H9 (cell line): ENCODE measurements at regions not wholly inside any gene's neighbourhood (a gene's known extent, or its start where the extent isn't known, plus 50 kb on each side); places are given as distances from the start of the nearest gene placed in this dataset.

ENCODE experiments used
- DNase-seq: peaks from one replicate; pipeline ENCODE4 v3.0.0-alpha.2; 2017
- H2AFZ ChIP-seq: one replicate; pipeline ENCODE4 v1.6.1; 2013; ENCODE audit warnings: mild to moderate bottlenecking, low read length, control low read depth, moderate library complexity
- H2AK5ac ChIP-seq: 2 replicates; pipeline ENCODE4 v1.6.1; 2013; ENCODE audit warnings: low read length, control low read depth, mixed read lengths; ENCODE audit not compliant: insufficient read length
- H2BK120ac ChIP-seq: one replicate; pipeline ENCODE4 v1.6.1; 2013; ENCODE audit warnings: low read depth, mild to moderate bottlenecking, low read length, control low read depth, inconsistent platforms; ENCODE audit not compliant: poor library complexity, severe bottlenecking
- H2BK12ac ChIP-seq: 2 replicates; pipeline ENCODE4 v1.6.1; 2013; ENCODE audit warnings: low read length, control low read depth, mixed read lengths, low read depth; ENCODE audit not compliant: insufficient read length
- H2BK15ac ChIP-seq: 2 replicates; pipeline ENCODE4 v1.6.1; 2013; ENCODE audit warnings: low read depth, low read length, control low read depth
- H2BK20ac ChIP-seq: one replicate; pipeline ENCODE4 v1.6.1; 2013; ENCODE audit warnings: low read depth, mild to moderate bottlenecking, low read length, control low read depth, inconsistent platforms; ENCODE audit not compliant: poor library complexity, severe bottlenecking
- H2BK5ac ChIP-seq: 2 replicates; pipeline ENCODE4 v1.6.1; 2013; ENCODE audit warnings: low read length, control low read depth, mixed read lengths; ENCODE audit not compliant: insufficient read length
- H3K14ac ChIP-seq: 2 replicates; pipeline ENCODE4 v1.6.1; 2013; ENCODE audit warnings: low read length, control low read depth; ENCODE audit not compliant: insufficient read depth
- H3K18ac ChIP-seq: 2 replicates; pipeline ENCODE4 v1.6.1; 2013; ENCODE audit warnings: low read depth, mild to moderate bottlenecking, mixed read lengths, low read length, control low read depth; ENCODE audit not compliant: insufficient read length
- H3K23ac ChIP-seq: 2 replicates; pipeline ENCODE4 v1.6.1; 2013; ENCODE audit warnings: low read length, control low read depth, mixed read lengths, low read depth; ENCODE audit not compliant: insufficient read length
- H3K23me2 ChIP-seq: 2 replicates; pipeline ENCODE4 v1.6.1; 2013; ENCODE audit warnings: low read depth, mild to moderate bottlenecking, mixed read lengths, low read length, control low read depth; ENCODE audit not compliant: insufficient read length, poor library complexity, severe bottlenecking
- H3K27ac ChIP-seq: 2 replicates; pipeline ENCODE4 v1.5.1; 2013; ENCODE audit warnings: low read length, control low read depth, mixed read lengths, low read depth; ENCODE audit not compliant: insufficient read length
- H3K27me3 ChIP-seq: 2 replicates; pipeline ENCODE4 v1.6.1; 2013; ENCODE audit warnings: low read length, control low read depth, inconsistent platforms; ENCODE audit not compliant: insufficient read depth
- H3K4ac ChIP-seq: 2 replicates; pipeline ENCODE4 v1.6.1; 2013; ENCODE audit warnings: low read depth, mild to moderate bottlenecking, control low read depth, inconsistent platforms, low read length, moderate library complexity
- H3K4me1 ChIP-seq: 2 replicates; pipeline ENCODE4 v1.6.1; 2013; ENCODE audit warnings: low read length, control low read depth, inconsistent platforms; ENCODE audit not compliant: insufficient read depth
- H3K4me2 ChIP-seq: 2 replicates; pipeline ENCODE4 v1.6.1; 2013; ENCODE audit warnings: low read length, control low read depth, mixed read lengths; ENCODE audit not compliant: insufficient read length, insufficient read depth
- H3K56ac ChIP-seq: 2 replicates; pipeline ENCODE4 v1.6.1; 2013; ENCODE audit warnings: low read depth, mild to moderate bottlenecking, mixed read lengths, low read length, control low read depth; ENCODE audit not compliant: insufficient read length
- H3K79me1 ChIP-seq: 2 replicates; pipeline ENCODE4 v1.6.1; 2013; ENCODE audit warnings: low read depth, mild to moderate bottlenecking, moderate library complexity, low read length, control low read depth, inconsistent platforms; ENCODE audit not compliant: insufficient read depth, poor library complexity, severe bottlenecking
- H3K79me2 ChIP-seq: 2 replicates; pipeline ENCODE4 v1.6.1; 2013; ENCODE audit warnings: low read length, control low read depth, inconsistent platforms; ENCODE audit not compliant: insufficient read depth
- H3K9ac ChIP-seq: 2 replicates; pipeline ENCODE4 v1.6.1; 2013; ENCODE audit warnings: low read length, control low read depth, mixed read lengths; ENCODE audit not compliant: insufficient read length; ENCODE audit errors: extremely low read depth
- H3K9me3 ChIP-seq: one replicate; pipeline ENCODE4 v1.6.1; 2013; ENCODE audit warnings: low read depth, low read length, inconsistent platforms; ENCODE audit not compliant: control insufficient read depth
- H3T11ph ChIP-seq: one replicate; pipeline ENCODE4 v1.6.1; 2013; ENCODE audit warnings: mild to moderate bottlenecking, low read length, control low read depth, inconsistent platforms
- H4K20me1 ChIP-seq: one replicate; pipeline ENCODE4 v1.6.1; 2013; ENCODE audit not compliant: control insufficient read depth, insufficient read length, insufficient read depth
- H4K5ac ChIP-seq: 2 replicates; pipeline ENCODE4 v1.6.1; 2013; ENCODE audit warnings: low read depth, mild to moderate bottlenecking, mixed read lengths, low read length, control low read depth; ENCODE audit not compliant: insufficient read length
- H4K8ac ChIP-seq: replicated peaks from 2 replicates; pipeline ENCODE4 v1.6.1; 2013; ENCODE audit warnings: low read length, control low read depth, mixed read lengths, low read depth; ENCODE audit not compliant: insufficient read length
- H4K91ac ChIP-seq: 2 replicates; pipeline ENCODE4 v1.6.1; 2013; ENCODE audit warnings: low read depth, mild to moderate bottlenecking, moderate library complexity, mixed read lengths, low read length, control low read depth; ENCODE audit not compliant: insufficient read length
- H3K27ac Mint-ChIP-seq, 3 experiments: 2 replicates in 2 of 3; 3 replicates in 1 of 3; pipeline ENCODE4 v1.8.0; 2020 to 2021; ENCODE audit warnings: mixed read lengths in 3 of 3, mild to moderate bottlenecking in 1 of 3, moderate library complexity in 1 of 3
- H3K27me3 Mint-ChIP-seq: 2 replicates; pipeline ENCODE4 v1.8.0; 2021; ENCODE audit warnings: low read depth, mild to moderate bottlenecking, moderate library complexity, mixed read lengths
- H3K36me3 Mint-ChIP-seq, 3 experiments: 2 replicates in 2 of 3; 3 replicates in 1 of 3; pipeline ENCODE4 v1.8.0; 2020 to 2021; ENCODE audit warnings: low read depth in 3 of 3, mixed read lengths in 3 of 3; ENCODE audit not compliant: insufficient read depth in 1 of 3
- H3K4me1 Mint-ChIP-seq, 2 experiments: 2 replicates each; pipeline ENCODE4 v1.8.0; 2020; ENCODE audit warnings: mixed read lengths in 2 of 2
- H3K4me3 Mint-ChIP-seq, 2 experiments: 2 replicates in 1 of 2; 3 replicates in 1 of 2; pipeline ENCODE4 v1.8.0; 2020 to 2021; ENCODE audit warnings: mild to moderate bottlenecking in 2 of 2, mixed read lengths in 2 of 2, moderate library complexity in 1 of 2
- H3K9me3 Mint-ChIP-seq, 2 experiments: 2 replicates in 1 of 2; 3 replicates in 1 of 2; pipeline ENCODE4 v1.8.0; 2020; ENCODE audit warnings: mild to moderate bottlenecking in 2 of 2, mixed read lengths in 2 of 2, moderate library complexity in 1 of 2
- WGBS: extraction: QIAGEN DNeasy Blood & Tissue Kit; methylation state at CpG from one replicate; pipeline ENCODE4 v1.1.7; 2013; ENCODE audit warnings: missing lambda C conversion rate, low lambda C conversion rate, mixed read lengths; ENCODE audit not compliant: insufficient read length; ENCODE audit errors: extremely low coverage; 5-methylcytosine and 5-hydroxymethylcytosine counted together
- TF ChIP-seq, protein P1 (sequence below): fragments of 200-600 bp; sonication (generic); conservative IDR thresholded peaks from 3 replicates; pipeline ENCODE4 v1.8.0; 2021; ENCODE audit warnings: antibody characterized with exemption, mild to moderate bottlenecking

DNA sequence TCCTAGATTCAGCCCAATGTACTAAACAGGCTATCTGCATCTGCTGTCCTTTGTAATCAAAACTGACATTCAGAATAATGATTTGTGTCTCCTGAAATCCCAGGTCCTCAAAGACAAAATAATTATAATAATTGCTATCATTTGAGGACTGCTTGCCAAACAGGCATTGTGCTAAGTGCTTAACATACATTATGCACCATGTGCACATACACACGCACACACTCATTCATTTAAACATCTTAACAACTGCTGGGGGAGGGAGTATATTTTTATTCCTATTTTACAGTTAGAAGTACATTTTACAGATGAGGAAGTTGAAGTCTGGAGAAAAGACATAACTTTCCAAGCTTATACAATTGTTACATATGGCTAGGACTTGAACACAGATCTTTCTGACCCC is 308.0 kb upstream of the ZC3H12C start:
- TF ChIP-seq, protein P1, sequence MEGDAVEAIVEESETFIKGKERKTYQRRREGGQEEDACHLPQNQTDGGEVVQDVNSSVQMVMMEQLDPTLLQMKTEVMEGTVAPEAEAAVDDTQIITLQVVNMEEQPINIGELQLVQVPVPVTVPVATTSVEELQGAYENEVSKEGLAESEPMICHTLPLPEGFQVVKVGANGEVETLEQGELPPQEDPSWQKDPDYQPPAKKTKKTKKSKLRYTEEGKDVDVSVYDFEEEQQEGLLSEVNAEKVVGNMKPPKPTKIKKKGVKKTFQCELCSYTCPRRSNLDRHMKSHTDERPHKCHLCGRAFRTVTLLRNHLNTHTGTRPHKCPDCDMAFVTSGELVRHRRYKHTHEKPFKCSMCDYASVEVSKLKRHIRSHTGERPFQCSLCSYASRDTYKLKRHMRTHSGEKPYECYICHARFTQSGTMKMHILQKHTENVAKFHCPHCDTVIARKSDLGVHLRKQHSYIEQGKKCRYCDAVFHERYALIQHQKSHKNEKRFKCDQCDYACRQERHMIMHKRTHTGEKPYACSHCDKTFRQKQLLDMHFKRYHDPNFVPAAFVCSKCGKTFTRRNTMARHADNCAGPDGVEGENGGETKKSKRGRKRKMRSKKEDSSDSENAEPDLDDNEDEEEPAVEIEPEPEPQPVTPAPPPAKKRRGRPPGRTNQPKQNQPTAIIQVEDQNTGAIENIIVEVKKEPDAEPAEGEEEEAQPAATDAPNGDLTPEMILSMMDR, result no peak
- H3K4me2 ChIP-seq, result no peak overlapping the region

More for the DNA sequence above, 308.0 kb upstream of the ZC3H12C start:
- H3K56ac ChIP-seq, result no peak overlapping the region
- H3K9ac ChIP-seq, result no peak overlapping the region
- no peaks in the 10 kb centered on the region for H3K79me1 ChIP-seq
- no peak overlapping the region for H2BK5ac ChIP-seq
- Mint-ChIP-seq H3K36me3 (no peaks in the 10 kb centered on the region), H3K27me3 (no peaks in the 10 kb centered on the region), H3K9me3 (peaks cover 0 to 2% of the 10 kb centered on the region in 2 experiments; a peak in 1 of 5 replicates), H3K4me3 (no peak overlapping the region), H3K4me1 (peaks cover 12 to 13% of the 10 kb centered on the region in 2 experiments), H3K27ac (no peak overlapping the region)
- no CpG with 5 or more reads among the region's 1 CpG for WGBS
- no peak overlapping the region for H3K23ac ChIP-seq
- H2BK20ac ChIP-seq, result no peak overlapping the region
- no peak overlapping the region for H4K5ac ChIP-seq
- no peak for DNase-seq
- H3K27ac ChIP-seq, result no peak overlapping the region
- H3K79me2 ChIP-seq, result no peaks in the 10 kb centered on the region
- H4K8ac ChIP-seq, result no peak overlapping the region
- H3K18ac ChIP-seq, result no peak overlapping the region
- no peak overlapping the region for H2BK120ac ChIP-seq
- no peaks in the 10 kb centered on the region for H3K23me2 ChIP-seq
- H3K14ac ChIP-seq, result no peak overlapping the region
- no peaks in the 10 kb centered on the region for H3K9me3 ChIP-seq
- H3K4ac ChIP-seq, result no peak overlapping the region
- H3K4me1 ChIP-seq, result no peaks in the 10 kb centered on the region
- no peak overlapping the region for H2AK5ac ChIP-seq
- H3K27me3 ChIP-seq, result no peaks in the 10 kb centered on the region
- H2BK12ac ChIP-seq, result no peak overlapping the region
- H4K20me1 ChIP-seq, result no peaks in the 10 kb centered on the region
- H2BK15ac ChIP-seq, result no peak overlapping the region
- no peak overlapping the region for H4K91ac ChIP-seq
- H3T11ph ChIP-seq, result no peak overlapping the region
- no peak overlapping the region for H2AFZ ChIP-seq
